HG03571 (cell line): ENCODE measurements at regions not wholly inside any gene's neighbourhood (a gene's known extent, or its start where the extent isn't known, plus 50 kb on each side); places are given as distances from the start of the nearest gene placed in this dataset.

Experiments used
- ATAC-seq: cut with Tn5 transposase; IDR thresholded peaks from one replicate; pipeline ENCODE4 v1.9.1; 2021; ENCODE audit not compliant: unreplicated experiment

DNA sequence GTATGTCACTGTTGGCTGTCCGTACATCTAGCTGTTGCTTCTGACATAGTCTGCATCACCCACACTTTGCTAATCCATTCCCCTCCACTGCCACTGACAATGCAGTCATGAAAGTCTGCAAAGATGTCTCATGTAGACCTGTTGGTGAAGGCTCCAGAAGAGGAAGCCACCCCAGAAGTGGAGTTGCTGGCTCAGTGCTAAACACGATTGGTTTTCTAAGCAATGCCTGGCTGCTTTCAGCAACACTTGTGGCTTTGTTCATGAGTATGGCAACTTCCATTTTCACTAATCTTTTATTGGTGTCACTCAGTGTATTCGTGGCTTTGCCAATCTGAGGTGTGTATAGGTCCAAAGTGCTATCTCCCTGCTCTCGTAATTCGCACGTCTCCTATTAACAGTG, 288.1 kb downstream of the GADD45G start:
- ATAC-seq: no peak

DNA sequence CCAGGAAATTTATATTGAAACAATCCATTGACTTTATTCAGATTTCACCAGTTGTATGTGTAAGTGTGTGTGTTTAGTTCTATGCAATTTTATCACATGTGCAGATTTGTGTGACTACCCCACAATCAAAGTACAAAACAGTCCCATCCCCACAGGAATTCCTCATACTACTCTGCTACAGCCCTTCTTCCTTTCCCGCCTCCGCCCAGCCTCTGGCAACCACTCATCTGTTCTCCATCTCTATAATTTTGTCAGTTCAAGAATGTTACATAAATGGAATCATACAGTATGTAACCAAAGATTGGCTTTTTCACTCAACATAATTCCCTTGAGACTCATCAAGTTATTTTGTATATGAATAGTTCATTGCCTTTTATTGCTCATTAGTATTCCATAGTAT, 289.1 kb downstream of the GADD45G start:
- no peak for ATAC-seq

DNA sequence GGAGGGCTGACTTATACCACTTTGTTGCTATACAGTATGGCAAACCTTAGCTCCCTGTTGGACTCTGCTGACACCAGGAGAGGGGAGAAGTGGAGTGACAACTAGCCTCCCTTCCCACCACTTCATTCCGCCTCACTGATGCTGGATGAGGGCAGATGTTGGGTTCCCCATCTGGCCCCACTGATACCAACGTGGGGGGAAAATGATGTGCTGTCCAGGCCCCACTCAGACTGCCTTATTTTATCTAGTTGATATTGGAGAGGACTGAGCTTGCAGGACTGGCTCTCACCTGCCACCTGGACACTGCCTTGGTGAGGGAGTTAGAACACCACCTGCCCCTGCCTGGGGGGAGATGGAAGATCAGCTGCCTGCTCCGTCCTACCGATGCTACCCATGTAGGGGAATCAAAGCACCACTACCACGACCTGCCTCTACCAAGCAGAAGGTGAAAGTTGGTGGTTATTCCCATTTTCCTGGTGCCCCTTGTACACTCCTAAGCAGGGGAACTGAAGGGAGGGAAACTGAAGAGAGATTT, 292.1 kb downstream of the GADD45G start:
- no peak for ATAC-seq

DNA sequence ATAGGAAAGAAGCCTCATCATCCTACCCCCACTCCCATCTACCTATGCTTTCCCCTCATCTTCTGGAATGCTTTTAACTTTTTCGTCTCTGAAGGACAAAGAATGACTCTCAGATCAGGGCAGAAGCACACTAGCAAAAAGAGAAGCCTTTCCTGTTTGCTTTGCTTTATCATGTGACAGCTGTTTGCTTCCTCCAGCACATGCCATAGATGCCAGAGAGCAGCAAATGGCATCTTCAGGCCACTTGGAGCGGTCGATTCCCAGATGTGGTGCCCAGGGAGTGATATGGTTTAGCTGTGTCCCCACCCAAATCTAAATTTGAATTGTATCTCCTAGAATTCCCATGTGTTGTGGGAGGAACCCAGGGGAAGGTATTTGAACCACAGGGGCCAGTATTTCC, 294.8 kb downstream of the GADD45G start:
- ATAC-seq: no peak

DNA sequence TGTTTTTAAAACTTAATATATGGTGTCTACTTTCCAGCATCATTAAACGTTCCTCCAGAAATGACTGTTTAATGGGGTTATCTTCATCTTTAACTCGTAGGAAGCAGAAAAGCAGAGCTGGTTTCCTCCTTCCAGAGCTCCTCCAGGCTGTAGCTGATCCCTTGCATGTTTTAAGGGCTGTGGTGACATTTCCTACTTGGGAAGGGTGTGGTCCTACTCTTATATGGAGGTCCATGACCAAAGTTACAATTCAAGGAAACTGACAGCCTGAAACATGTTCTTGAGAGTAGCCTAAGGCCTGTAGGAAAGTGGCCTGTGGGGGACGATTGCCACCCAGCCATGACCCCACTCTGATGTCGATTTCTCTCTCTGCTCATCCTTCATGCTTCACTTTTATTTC, 297.1 kb downstream of the GADD45G start:
- ATAC-seq: no peak

DNA sequence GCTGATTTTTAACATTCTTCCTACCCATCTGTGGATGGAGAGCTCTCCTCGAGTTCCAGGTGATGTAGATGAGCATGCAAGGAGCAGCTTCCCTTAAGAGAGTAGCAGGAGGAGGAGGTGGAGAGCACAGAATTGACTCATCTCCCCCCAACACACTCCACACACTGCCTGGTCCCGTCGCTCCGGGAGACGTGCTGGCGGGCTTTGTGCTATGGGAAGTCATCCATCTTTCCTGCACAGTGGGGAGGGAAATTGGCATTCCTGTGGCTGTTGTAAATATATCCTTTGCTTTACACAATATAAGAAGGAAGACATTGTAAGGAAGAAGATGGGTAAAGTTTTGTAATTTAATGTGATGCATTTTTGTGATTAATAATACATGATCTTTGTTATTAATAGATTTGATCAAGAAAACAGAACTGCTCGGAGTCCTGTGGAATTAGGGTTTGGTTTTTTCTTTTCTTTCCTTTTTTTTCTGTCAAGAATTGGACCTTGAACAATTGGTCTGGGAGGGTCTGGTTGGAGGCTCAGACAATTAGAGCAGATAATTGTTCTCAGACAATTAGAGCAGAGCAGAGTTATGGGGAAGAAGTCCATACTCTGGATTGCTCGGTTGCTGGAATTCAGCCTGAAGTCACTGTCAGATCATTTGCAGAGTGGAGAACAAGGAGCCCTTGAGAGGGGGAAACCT, 297.8 kb downstream of the GADD45G start:
- no peak for ATAC-seq

DNA sequence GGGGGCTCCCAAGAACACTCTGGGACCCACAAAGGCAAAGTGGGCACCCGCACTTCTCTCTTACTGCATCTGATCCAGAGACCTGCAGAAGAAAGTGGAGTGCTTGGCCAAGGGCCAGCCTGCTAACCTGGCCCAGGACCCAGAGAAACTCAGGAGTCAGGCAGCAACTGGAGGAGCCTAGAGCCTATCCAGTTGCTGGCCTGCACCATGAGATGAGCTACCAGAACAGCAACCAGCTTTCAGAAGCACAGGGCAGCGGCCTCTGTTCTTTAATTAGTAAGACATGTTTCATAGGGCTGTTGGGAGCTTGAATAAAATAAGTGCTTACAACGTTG, 298.3 kb downstream of the GADD45G start:
- ATAC-seq: no peak

DNA sequence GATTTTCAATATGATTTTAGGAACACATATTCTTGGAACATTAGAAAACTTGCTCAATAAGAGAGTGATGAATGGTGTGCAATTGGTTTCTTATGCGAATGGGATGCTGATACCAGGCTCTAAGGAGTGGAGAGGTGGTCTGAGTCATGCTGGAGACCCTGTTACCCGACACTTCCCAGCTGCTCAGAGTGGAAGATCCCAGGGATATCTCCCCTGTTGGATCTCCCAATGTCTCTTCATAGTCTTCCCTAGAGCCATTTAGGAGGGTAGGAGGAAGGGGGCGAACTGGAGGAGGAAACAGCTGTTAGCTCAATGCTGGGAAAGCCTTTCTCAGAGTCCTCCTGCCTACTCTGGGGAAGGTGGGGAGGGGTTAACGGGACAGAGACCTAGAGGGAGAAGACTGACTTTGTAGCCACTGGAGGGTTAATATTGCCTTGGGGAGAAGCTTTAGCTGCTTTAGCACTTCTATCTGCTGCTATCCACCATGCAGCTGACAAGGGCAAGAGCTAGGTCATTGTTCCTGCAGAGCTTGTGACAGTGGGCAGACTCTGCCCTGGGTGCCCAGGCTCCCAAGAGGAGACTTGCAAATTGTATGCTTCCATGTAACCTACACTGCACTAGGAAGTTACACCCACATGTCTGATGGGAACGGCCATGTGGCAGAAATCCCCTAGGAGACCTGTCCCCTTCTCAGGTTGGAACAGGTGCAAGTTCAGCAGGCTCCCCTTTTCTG, 301.0 kb downstream of the GADD45G start:
- ATAC-seq: no peak

DNA sequence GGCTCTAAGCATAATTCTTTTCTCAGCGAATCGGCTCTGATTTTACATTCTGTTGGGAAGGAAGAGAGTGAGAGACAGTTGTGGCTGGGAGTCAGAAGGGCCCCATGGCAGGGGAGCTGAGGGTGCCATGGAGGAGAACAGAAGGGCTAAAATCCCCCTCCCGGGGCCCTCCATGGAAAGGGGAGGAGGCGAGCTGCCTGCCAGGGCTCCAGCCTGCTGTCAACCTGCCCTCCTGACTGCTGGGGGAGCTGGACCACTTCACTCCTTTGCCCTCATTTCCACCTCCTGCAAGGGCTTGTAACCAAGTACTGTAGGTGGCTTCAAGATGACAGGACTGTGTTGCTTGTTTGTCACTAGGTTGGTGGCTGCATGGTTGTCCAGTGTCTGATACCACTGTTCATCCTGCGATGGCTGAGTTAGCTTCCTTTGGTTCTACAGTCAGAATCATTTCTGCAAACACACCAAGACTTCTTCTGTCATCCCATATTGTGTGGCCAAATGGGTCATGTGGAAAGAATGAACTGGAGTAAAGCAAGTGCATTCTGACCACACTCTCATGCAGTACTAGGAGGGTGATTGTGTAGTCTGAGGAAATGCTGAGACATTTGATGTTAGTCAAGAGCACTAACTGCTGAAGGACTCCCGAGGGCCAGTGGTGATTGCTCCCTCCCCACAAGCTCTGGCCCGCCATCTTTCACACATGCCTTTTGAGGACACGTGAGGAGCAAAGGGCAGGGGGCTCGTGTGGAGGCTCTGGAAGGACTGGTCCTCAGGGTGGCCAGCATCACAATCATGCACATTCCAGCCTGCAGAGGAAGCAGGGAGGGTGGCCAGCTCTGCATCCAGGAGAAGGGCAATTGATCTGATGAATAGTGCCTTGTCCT, 307.2 kb downstream of the GADD45G start:
- no peak for ATAC-seq

DNA sequence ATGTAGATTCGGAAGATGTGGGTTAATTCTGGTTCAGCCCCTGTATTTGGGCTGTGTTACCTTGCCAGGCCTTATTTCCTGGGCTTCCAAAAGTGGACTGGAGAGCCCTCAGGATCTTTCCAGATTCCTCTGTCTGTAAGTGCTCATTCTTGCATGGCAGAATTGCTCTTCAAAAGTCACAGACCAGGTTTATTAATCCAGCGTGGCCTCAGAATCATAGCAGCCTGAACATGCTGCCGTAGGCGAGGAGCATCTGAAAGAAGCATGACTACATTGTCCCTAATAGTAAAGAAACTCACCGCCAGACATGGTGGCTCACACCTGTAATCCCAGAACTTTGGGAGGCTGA, 307.8 kb downstream of the GADD45G start:
- ATAC-seq: no peak

DNA sequence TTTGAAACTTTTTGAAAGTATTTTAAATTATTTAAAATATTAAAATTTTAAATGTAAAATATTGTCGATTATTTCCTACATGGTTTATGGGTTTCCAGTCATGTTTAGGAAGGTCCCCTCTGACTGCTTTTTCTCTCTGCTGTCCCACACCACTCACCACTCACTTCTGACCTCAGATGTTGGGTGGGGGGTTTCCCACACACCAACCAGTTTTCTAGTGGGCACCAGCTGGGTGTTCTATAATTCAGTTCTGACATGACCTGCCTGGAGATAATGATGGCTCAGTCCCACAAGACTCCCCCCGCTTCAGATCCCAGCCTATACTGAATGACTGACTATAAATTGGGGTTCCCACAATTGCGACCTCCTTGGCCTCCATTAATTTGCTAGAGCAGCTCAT, 310.4 kb downstream of the GADD45G start:
- ATAC-seq: no peak

DNA sequence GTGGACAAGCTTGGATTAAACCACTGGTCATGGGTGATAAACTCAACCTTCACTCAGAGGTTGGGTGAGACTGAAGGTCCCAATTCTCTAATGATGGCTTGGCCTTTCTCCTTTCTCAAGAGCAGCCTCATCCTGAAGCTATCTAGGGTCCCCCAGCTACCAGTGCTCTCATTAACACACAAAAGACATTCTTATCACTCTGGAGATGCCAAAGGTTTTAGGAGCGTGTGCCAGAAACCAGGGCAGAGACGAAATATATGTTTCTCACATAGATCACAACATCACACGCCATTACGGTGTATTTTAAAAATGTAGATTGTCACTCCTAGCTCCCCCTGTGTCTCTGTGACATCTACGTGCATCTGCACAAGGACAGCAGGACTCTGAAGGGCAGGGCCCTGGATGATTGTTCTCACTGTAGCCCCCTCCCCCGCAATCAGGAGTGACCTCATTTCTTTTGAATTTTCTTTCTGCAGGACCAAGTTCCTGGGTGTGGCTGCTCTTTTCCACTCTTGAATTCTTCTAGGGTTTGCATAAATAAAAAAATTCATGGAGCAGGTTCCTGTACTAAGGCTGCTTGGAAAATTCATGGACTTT, 311.3 kb downstream of the GADD45G start:
- ATAC-seq: no peak

DNA sequence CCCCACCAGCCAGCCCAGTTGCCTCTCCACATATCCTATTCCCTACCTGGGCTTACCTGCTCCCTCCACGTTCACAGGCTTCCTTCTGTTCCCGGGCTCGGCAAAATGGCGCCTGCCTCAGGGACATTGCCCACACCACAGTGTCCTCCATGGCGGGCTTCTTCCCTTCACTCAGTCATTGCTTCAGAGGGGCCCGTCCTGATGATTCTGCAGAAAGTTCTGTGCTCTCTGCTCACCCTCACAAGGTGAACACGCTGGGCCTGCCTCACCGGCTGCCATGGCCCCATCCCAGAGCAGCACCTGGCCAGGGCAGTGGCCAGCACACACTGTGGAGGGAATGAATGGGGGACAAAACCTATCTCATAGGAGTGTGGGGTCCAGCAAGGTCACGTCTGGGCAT, 313.0 kb downstream of the GADD45G start:
- no peak for ATAC-seq

DNA sequence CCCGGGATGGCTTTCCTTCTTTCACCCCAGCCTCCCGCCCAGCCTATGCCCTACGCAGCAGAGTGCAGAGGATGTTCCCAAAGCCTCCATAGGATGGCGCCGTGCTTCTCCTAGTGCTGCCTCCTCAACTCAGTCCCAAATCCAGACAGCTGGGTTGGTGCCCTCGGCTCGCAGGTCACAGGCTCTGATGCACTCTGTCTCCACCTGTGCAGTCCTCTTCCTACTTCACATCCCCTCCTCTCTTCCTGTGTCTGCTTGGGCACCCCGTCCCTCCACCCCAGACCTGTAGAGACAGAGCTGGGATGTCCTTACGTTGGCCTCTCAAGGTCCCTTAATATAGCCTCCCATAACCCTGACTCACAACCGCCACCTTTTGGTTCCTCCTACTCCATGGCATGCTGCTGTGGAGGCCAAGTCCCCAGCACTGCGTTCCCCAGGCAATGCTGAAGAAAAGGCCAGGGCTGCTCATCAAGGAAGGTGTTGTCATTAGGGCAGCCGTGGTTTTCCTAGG, 314.4 kb downstream of the GADD45G start:
- no peak for ATAC-seq

DNA sequence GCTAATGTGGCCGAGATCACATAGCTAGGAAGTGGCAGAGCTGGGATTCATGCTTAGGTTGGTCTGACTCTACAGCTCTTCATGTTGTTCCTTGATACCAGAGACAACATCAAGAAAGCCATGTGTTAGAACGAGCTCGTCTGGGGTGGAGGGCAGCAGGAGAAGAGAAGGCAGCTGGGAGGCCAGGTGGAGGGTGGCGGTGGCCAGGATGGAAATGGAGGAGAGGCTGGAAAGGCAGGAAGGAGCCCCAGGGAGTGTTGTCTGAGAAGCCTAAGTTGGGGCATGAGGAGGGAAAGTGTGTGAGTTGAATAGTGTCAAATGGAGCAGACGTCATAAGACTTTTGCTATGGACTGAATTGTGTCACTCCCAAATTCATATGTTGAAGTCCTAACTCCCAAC, 315.3 kb downstream of the GADD45G start:
- no peak for ATAC-seq

DNA sequence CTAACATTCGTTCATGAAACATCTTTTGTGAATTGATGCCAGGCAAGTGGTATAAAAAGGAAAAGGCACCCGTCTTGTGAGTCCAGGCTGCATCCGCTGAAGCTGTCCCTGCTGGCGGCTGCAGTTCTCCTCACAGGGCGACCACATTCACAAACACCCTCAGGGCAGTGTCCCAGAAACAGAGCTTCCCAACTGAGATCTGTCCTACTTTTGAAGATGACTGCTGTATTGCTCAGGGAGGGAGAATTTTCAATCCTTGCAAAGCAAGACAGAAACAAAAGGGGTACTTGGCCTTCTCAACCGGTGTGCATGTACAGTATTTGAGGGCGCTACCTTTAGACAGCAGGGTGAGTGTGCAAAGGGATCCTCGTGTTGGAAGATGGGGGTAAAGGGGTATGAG, 316.1 kb downstream of the GADD45G start:
- no peak for ATAC-seq

DNA sequence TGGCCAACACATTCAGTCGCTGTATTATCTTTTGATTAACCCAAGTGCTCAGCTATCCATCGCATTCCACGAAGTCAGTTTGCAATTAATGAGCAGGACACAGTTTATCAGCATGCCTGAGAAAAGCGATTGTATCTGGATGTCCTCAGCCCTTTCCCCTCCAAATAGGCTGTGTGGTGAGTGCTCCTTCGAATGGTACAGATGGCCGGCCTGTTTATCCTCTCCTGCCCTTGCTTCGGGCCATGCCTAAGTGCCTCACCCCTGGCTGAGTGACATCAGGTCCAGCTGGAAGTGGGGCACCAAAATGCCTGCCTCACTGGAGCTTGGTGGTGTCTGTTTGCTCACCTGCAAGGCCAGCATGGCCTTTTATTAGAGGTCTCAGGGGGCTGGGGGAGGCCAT, 317.3 kb downstream of the GADD45G start:
- ATAC-seq: no peak

DNA sequence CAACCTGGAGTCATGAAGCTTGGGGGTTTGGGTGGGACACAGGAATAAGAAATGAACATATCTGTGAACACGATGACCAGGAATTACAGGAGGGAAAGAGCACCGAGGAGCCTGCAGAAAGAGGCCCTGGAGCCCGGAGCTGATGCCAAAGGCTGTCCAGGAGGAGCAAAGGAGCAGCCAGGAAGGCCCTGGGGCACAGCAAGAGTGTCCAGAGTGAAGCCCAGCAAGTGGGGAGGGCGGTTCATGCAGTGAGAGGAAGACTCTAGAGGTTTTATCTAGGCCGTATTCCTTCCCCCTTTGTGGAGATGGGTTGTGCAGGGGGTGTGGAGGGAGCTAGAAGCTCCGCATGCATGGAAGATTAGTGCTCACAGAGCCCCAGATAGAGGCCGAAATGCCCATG, 318.4 kb downstream of the GADD45G start:
- ATAC-seq: no peak

DNA sequence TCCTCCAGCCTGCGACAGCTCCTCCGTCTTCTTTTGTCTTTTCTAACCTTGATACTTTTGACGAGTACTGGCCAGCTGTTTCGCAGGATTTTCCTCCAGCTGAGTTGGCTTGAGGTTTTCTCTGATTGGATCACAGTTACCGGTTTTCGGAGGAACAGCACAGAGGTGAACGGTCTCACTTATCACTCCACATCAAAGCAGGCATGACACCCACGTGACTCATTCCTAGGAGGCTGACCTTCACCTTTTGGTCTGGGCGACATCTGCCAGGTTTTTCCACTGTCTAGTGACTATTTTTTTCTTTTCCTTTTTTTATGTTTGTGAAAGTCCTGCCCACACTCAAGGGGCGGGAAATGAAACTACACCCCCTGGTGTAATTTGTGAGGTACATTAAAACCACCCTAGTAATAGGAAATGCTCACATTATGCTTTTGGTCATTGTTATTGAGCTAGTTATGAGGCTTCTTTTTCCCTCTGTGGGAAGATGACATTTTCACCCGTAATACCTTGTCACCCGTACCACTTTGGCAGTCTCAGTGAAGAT, 319.2 kb downstream of the GADD45G start:
- ATAC-seq: no peak

DNA sequence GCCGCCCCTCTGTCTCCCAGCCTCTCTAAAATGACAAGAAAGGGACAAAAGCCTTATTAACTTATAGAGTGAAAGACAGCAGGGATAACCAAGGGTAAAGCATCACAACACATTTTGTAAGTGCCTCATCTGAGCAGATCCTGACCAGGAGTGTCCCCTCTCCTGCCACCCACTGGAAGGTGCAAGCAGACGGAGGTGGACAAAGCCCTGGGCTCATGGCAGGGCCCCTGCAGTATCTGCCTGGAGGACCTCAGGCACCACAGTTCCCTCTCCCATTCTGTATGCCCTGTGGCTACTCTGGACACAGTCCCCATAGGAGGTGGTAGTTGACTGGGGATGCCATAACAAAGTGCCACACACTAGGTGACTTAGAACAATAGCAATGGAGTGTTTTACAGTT, 319.8 kb downstream of the GADD45G start:
- no peak for ATAC-seq

DNA sequence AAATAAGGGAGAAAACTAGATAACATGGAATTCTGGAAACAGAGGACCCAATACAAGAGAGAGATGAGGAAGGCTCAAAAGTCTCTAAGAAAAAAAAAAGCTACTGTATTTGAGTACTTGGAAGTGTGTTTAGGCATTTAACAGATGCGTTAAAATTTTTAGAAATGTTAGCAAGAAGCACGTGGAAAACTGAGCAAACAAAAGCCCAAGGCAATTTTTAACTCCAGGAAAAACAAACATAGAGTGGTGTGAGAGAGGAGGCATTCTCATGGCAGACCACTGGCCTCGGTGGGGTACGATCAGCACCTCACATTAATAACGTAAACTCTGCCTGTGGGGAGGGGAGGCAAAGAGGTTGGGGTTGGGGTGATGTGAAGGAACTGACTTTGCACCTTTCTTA, 321.4 kb downstream of the GADD45G start:
- ATAC-seq: no peak
